Endothelial cell of umbilical vein (primary cell): ENCODE measurements at regions not wholly inside any gene's neighbourhood (a gene's known extent, or its start where the extent isn't known, plus 50 kb on each side); places are given as distances from the start of the nearest gene placed in this dataset.

Experiments
- BruUV-seq: library from RNA; stranded (reverse); fragments of 400-500 nt; replicated peaks from 2 replicates; lab custom pipeline; 2021; lab: Mats Ljungman, UMichigan
- CTCF ChIA-PET: fragments of 300-600, 350-600 bp; sonication (Branson Sonifier 250); formaldehyde crosslinking; loops from one replicate; lab custom pipeline; 2021; ENCODE audit warnings: antibody characterized with exemption, inconsistent platforms; lab: Charles Lee
- POLR2A ChIA-PET: fragments of 300-600, 350-600 bp; sonication (Branson Sonifier 250); formaldehyde crosslinking; loops from one replicate; lab custom pipeline; 2021; ENCODE audit warnings: antibody characterized with exemption, inconsistent platforms; lab: Charles Lee
- DNase-seq: peaks from one replicate; pipeline ENCODE4 v3.0.0-alpha.2; 2011; ENCODE audit warnings: low read depth, low spot score
- FAIRE-seq: peaks from 2 replicates; lab custom pipeline; 2011; peaks lifted over from hg19 to GRCh38; lab: Jason Lieb, UNC
- H2AFZ ChIP-seq: 2 replicates; pipeline ENCODE4 v1.6.0; 2012; ENCODE audit warnings: low read depth, low read length, control low read depth, inconsistent platforms
- H3K27ac ChIP-seq: 2 replicates; pipeline ENCODE4 v1.5.1; 2011; ENCODE audit warnings: low read depth, mild to moderate bottlenecking, control low read depth, low read length, moderate library complexity; ENCODE audit not compliant: insufficient read depth
- H3K27me3 ChIP-seq, 2 experiments: 2 replicates each; pipeline versions ENCODE4 v1.6.0 to v1.6.1; 2011; ENCODE audit warnings: low read length in 2 of 2, mixed read lengths in 1 of 2; ENCODE audit not compliant: control insufficient read depth in 2 of 2, insufficient read depth in 2 of 2
- H3K36me3 ChIP-seq, 2 experiments: 2 replicates in 1 of 2; 3 replicates in 1 of 2; pipeline ENCODE4 v1.5.1; 2011; ENCODE audit warnings: low read length in 2 of 2, mild to moderate bottlenecking in 1 of 2, moderate library complexity in 1 of 2; ENCODE audit not compliant: control insufficient read depth in 2 of 2, insufficient read depth in 2 of 2; ENCODE audit errors: extremely low read depth in 1 of 2
- H3K4me1 ChIP-seq: 3 replicates; pipeline ENCODE4 v1.5.1; 2011; ENCODE audit warnings: mild to moderate bottlenecking, low read length; ENCODE audit not compliant: control insufficient read depth, insufficient read depth; ENCODE audit errors: extremely low read depth
- H3K4me2 ChIP-seq: 2 replicates; pipeline ENCODE4 v1.6.1; 2011; ENCODE audit warnings: low read length, control low read depth, mixed read lengths; ENCODE audit not compliant: insufficient read depth
- H3K4me3 ChIP-seq, 3 experiments: fragments of 200-600 bp in 1 of 3; sonication (generic), shearing (Covaris generic) in 1 of 3; replicated peaks in 1 of 3; 2 replicates each; pipeline ENCODE4 v1.5.1; 2011 to 2016; ENCODE audit warnings: control low read depth in 3 of 3, low read length in 3 of 3, mild to moderate bottlenecking in 2 of 3, inconsistent platforms in 1 of 3, low read depth in 1 of 3, moderate library complexity in 1 of 3; ENCODE audit not compliant: insufficient read depth in 1 of 3
- H3K79me2 ChIP-seq: 2 replicates; pipeline ENCODE4 v1.6.0; 2012; ENCODE audit warnings: low read length, inconsistent platforms; ENCODE audit not compliant: control insufficient read depth, insufficient read depth
- H3K9ac ChIP-seq: replicated peaks from 2 replicates; pipeline ENCODE3; 2011; ENCODE audit warnings: low read length, control low read depth; ENCODE audit not compliant: insufficient read depth; ENCODE audit errors: extremely low read depth
- H3K9me1 ChIP-seq: replicated peaks from 3 replicates; pipeline ENCODE4 v1.6.0; 2011; ENCODE audit warnings: mild to moderate bottlenecking, low read length; ENCODE audit not compliant: control insufficient read depth, insufficient read depth; ENCODE audit errors: extremely low read depth
- H3K9me3 ChIP-seq: replicated peaks from 2 replicates; pipeline ENCODE4 v1.5.1; 2012; ENCODE audit warnings: low read length, inconsistent platforms; ENCODE audit not compliant: control insufficient read depth, insufficient read depth
- H4K20me1 ChIP-seq: replicated peaks from 2 replicates; pipeline ENCODE3; 2011; ENCODE audit warnings: mild to moderate bottlenecking, low read length; ENCODE audit not compliant: control insufficient read depth, insufficient read depth; ENCODE audit errors: extremely low read depth
- CTCF ChIP-seq, 2 donors: IDR thresholded peaks; 1 replicate in 1 of 2; 2 replicates in 1 of 2; pipeline ENCODE4 v1.5.1; 2011; ENCODE audit warnings: low read length in 2 of 2, mild to moderate bottlenecking in 2 of 2, moderate library complexity in 2 of 2, control low read depth in 1 of 2, inconsistent platforms in 1 of 2, low read depth in 1 of 2; ENCODE audit not compliant: insufficient read depth in 1 of 2; ENCODE audit errors: extremely low read depth in 1 of 2
- EZH2 ChIP-seq: IDR thresholded peaks from 2 replicates; pipeline ENCODE4 v1.6.1; 2012; ENCODE audit warnings: borderline replicate concordance, low read depth, mild to moderate bottlenecking, moderate library complexity, low read length, inconsistent platforms; ENCODE audit not compliant: severe bottlenecking
- FOS ChIP-seq: IDR thresholded peaks from 2 replicates; pipeline ENCODE4 v1.6.1; 2011; ENCODE audit warnings: mild to moderate bottlenecking, low read length, moderate library complexity, borderline replicate concordance; ENCODE audit not compliant: insufficient read depth
- GATA2 ChIP-seq: IDR thresholded peaks from 2 replicates; pipeline ENCODE4 v1.7.0; 2011; ENCODE audit warnings: low read depth, mild to moderate bottlenecking, moderate library complexity, mixed read lengths, low read length; ENCODE audit not compliant: insufficient read length, insufficient read depth
- JUN ChIP-seq: IDR thresholded peaks from 2 replicates; pipeline ENCODE4 v1.6.1; 2011; ENCODE audit warnings: borderline replicate concordance, low read depth; ENCODE audit not compliant: insufficient read length, insufficient read depth
- MAX ChIP-seq: IDR thresholded peaks from 2 replicates; pipeline ENCODE4 v1.6.1; 2011; ENCODE audit not compliant: insufficient read depth, insufficient read length
- MYC ChIP-seq: IDR thresholded peaks from one replicate; pipeline ENCODE4 v1.6.1; 2011; ENCODE audit warnings: mild to moderate bottlenecking, low read depth, low read length
- POLR2A ChIP-seq: IDR thresholded peaks from 2 replicates; pipeline ENCODE4 v1.6.1; 2012; ENCODE audit warnings: low read depth, mild to moderate bottlenecking, control low read depth, low read length
- POLR2AphosphoS5 ChIP-seq: IDR thresholded peaks from 2 replicates; pipeline ENCODE4 v1.6.1; 2012; ENCODE audit warnings: low read depth, mild to moderate bottlenecking, control low read depth, low read length, moderate library complexity; ENCODE audit not compliant: insufficient read depth
- dilution Hi-C: fragments of 300-500 bp; cut with MboI; formaldehyde crosslinking; loops from one replicate; pipeline ENCODE4 v1.15.0; 2019; ENCODE audit warnings: low sequenced_read_pairs; ENCODE audit not compliant: extremely low pct_ligation_motif_present
- intact Hi-C: fragments of 100-400 bp; cut with micrococcal nuclease; formaldehyde crosslinking; loops from one replicate; pipeline ENCODE4 v1.10.0; 2022

- Histone ChIP-seq H4K20me1 (no peaks in the 10 kb centered on the region), H3K4me1 (no peaks in the 10 kb centered on the region), H3K27ac (no peak overlapping the region), H3K9me3 (no peaks in the 10 kb centered on the region), H3K4me2 (no peak overlapping the region), H3K36me3 (no peaks in the 10 kb centered on the region), H3K9ac (no peak overlapping the region), H2AFZ (no peak overlapping the region), H3K9me1 (no peaks in the 10 kb centered on the region), H3K4me3 (no peak overlapping the region), H3K79me2 (no peaks in the 10 kb centered on the region), H3K27me3 (no peaks in the 10 kb centered on the region)
- intact Hi-C loops (no loop called here), dilution Hi-C loops (no loop called here)
- DNase-seq = no peak
- BruUV-seq = no TSS peak
- TF ChIP-seq FOS (no peak), GATA2 (no peak), CTCF (IDR thresholded peaks at IDR 0.05; ENCODE audit: extremely low read depth in 1 of 2, insufficient read depth in 1 of 2, low read depth in 1 of 2, low read length in 2 of 2) (no peak), MYC (no peak), EZH2 (no peak), POLR2AphosphoS5 (no peak)
- POLR2A ChIA-PET = no interaction called here
- CTCF ChIA-PET = no interaction called here
- FAIRE-seq = no peak
Observed at GRCh38 chr3:3340526-3340925, 161.0 kb upstream of the CRBN start.

GRCh38 chr3:3335903-3336302 is 156.4 kb upstream of the CRBN start:
- no peak for TF ChIP-seq MYC
- no peak for TF ChIP-seq GATA2
- no peak for TF ChIP-seq JUN
- TF ChIP-seq FOS = no peak
- TF ChIP-seq MAX = no peak
- TF ChIP-seq POLR2A = no peak
- TF ChIP-seq POLR2AphosphoS5 = no peak
- TF ChIP-seq EZH2 = no peak
- no peak for TF ChIP-seq CTCF (IDR thresholded peaks at IDR 0.05; ENCODE audit: extremely low read depth in 1 of 2, insufficient read depth in 1 of 2, low read depth in 1 of 2, low read length in 2 of 2)
- no TSS peak for BruUV-seq
- CTCF ChIA-PET = no interaction called here
- no peaks in the 10 kb centered on the region for H3K9me1 ChIP-seq
- DNase-seq = no peak
- intact Hi-C loops = no loop called here
- dilution Hi-C loops = no loop called here
- no peaks in the 10 kb centered on the region for H3K9me3 ChIP-seq
- H3K27me3 ChIP-seq = no peaks in the 10 kb centered on the region
- no peak overlapping the region for H2AFZ ChIP-seq
- FAIRE-seq = no peak
- POLR2A ChIA-PET = no interaction called here
- no peaks in the 10 kb centered on the region for H4K20me1 ChIP-seq
- H3K79me2 ChIP-seq = no peaks in the 10 kb centered on the region
- no peak overlapping the region for H3K27ac ChIP-seq
- no peak overlapping the region for H3K9ac ChIP-seq
- no peaks in the 10 kb centered on the region for H3K4me1 ChIP-seq
- no peak overlapping the region for H3K4me2 ChIP-seq
- H3K36me3 ChIP-seq = no peaks in the 10 kb centered on the region
- no peak overlapping the region for H3K4me3 ChIP-seq
